ENCODE measurements at regions not wholly inside any gene's neighbourhood (a gene's known extent, or its start where the extent isn't known, plus 50 kb on each side); places are given as distances from the start of the nearest gene placed in this dataset.

DNA sequence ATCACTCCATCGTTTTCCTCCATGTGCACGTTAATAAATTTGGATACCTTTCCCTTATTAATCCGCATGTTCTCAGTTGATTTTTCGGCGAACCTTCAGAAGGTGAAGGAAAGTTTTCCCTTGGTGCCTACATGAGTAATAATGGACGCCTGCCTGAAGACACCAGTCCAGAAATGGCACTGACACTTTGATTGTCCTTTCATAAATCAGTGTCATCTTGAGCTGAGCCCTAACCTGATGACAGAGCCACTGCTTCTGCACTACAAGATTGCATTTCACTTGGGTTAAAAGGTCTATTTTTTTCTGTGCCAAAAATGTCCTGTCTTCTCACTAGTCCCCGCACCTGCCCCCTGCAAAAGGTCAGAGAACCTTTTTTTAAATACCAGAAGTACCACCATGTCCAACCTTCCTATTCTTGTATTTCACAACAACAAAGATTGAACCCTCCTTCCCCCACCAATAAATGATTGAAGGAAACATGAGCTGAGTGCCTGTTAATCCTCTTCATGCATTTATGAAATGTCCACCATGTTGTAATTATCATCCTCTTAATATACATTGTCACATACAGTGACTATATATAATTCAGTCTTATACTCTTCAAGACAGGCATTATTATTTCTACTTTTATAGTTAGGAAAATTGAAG, 219.9 kb upstream of the UBASH3B start:
- Histone ChIP-seq H3K4me3 (ENCODE audit: insufficient read depth, low read depth, low read length) (no peak overlapping the region), H3K4me1 (ENCODE audit: insufficient read depth, low read length) (peaks cover 6% of the 10 kb centered on the region), H3K9ac (ENCODE audit: low read length) (no peak overlapping the region), H3K27ac (ENCODE audit: low read depth, low read length) (no peak overlapping the region), H3K27me3 (ENCODE audit: insufficient read depth, low read length) (peaks cover 16% of the 10 kb centered on the region), H3K4me2 (ENCODE audit: low read length) (no peak overlapping the region), H3K36me3 (ENCODE audit: insufficient read depth, low read length) (no peaks in the 10 kb centered on the region), H3K9me3 (ENCODE audit: insufficient read depth, low read depth, low read length) (no peaks in the 10 kb centered on the region), H4K20me1 (ENCODE audit: insufficient read depth, low read length) (no peaks in the 10 kb centered on the region), H3K79me2 (ENCODE audit: insufficient read depth, low read length) (no peaks in the 10 kb centered on the region), H2AFZ (ENCODE audit: low read depth, low read length) (no peak overlapping the region)
- no peaks in the 10 kb centered on the region for H3K36me3 Mint-ChIP-seq (ENCODE audit: low read depth, unreplicated experiment)
- H3K4me3 Mint-ChIP-seq (ENCODE audit: unreplicated experiment) = no peak overlapping the region
- TF ChIP-seq CTCF (IDR thresholded peaks at IDR 0.05; ENCODE audit: insufficient read depth, low read depth, low read length) (no peak), EZH2 (IDR thresholded peaks at IDR 0.05; ENCODE audit: insufficient read depth, low read length) (no peak)
- H3K4me1 Mint-ChIP-seq (ENCODE audit: low read depth, unreplicated experiment) = no peaks in the 10 kb centered on the region
- DNase-seq (ENCODE audit: low read depth) (no peak), FAIRE-seq (no peak)
- no peak overlapping the region for H3K27ac Mint-ChIP-seq (ENCODE audit: unreplicated experiment)
- no peaks in the 10 kb centered on the region for H3K9me3 Mint-ChIP-seq (ENCODE audit: unreplicated experiment)
- peaks cover 4% of the 10 kb centered on the region for H3K27me3 Mint-ChIP-seq (ENCODE audit: low read depth, unreplicated experiment)

DNA sequence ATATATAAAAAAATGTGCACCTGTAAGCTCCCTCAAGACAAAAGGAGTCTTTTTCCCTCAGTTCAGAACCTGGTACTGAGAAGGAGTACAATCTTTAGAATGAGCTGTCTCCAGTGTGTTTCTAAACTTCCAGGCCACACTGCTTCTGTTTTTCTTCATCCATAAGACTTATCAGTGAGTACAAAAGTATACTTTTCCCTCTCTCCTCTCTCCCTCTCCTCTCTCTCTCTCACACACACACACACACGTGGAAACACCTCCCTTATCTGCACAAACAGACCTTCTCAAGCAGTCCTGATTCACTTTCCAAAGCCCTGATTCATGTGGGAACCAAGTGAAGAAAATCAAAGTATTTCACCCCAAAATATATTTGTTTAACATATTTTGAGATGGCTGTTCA, 220.7 kb upstream of the UBASH3B start:
- Mint-ChIP-seq H3K36me3 (ENCODE audit: low read depth, unreplicated experiment) (no peaks in the 10 kb centered on the region), H3K4me3 (ENCODE audit: unreplicated experiment) (no peak overlapping the region), H3K27ac (ENCODE audit: unreplicated experiment) (no peak overlapping the region), H3K27me3 (ENCODE audit: low read depth, unreplicated experiment) (peaks cover 4% of the 10 kb centered on the region), H3K9me3 (ENCODE audit: unreplicated experiment) (no peaks in the 10 kb centered on the region), H3K4me1 (ENCODE audit: low read depth, unreplicated experiment) (no peaks in the 10 kb centered on the region)
- H3K9me3 ChIP-seq (ENCODE audit: insufficient read depth, low read depth, low read length) = no peaks in the 10 kb centered on the region
- peaks cover 15% of the 10 kb centered on the region for H3K27me3 ChIP-seq (ENCODE audit: insufficient read depth, low read length)
- H3K4me2 ChIP-seq (ENCODE audit: low read length) = no peak overlapping the region
- no peaks in the 10 kb centered on the region for H4K20me1 ChIP-seq (ENCODE audit: insufficient read depth, low read length)
- TF ChIP-seq EZH2 (IDR thresholded peaks at IDR 0.05; ENCODE audit: insufficient read depth, low read length) (no peak), CTCF (IDR thresholded peaks at IDR 0.05; ENCODE audit: insufficient read depth, low read depth, low read length) (no peak)
- no peak for FAIRE-seq
- no peak overlapping the region for H3K4me3 ChIP-seq (ENCODE audit: insufficient read depth, low read depth, low read length)
- no peaks in the 10 kb centered on the region for H3K79me2 ChIP-seq (ENCODE audit: insufficient read depth, low read length)
- peaks cover 1% of the 10 kb centered on the region for H3K4me1 ChIP-seq (ENCODE audit: insufficient read depth, low read length)
- no peak overlapping the region for H3K9ac ChIP-seq (ENCODE audit: low read length)
- no peak for DNase-seq (ENCODE audit: low read depth)
- no peaks in the 10 kb centered on the region for H3K36me3 ChIP-seq (ENCODE audit: insufficient read depth, low read length)
- no peak overlapping the region for H3K27ac ChIP-seq (ENCODE audit: low read depth, low read length)
- no peak overlapping the region for H2AFZ ChIP-seq (ENCODE audit: low read depth, low read length)

GRCh38 chr11:122430490-122430889, 225.0 kb upstream of the UBASH3B start:
- Mint-ChIP-seq H3K4me1 (ENCODE audit: low read depth, unreplicated experiment) (no peaks in the 10 kb centered on the region), H3K9me3 (ENCODE audit: unreplicated experiment) (no peaks in the 10 kb centered on the region), H3K27ac (ENCODE audit: unreplicated experiment) (no peak overlapping the region), H3K36me3 (ENCODE audit: low read depth, unreplicated experiment) (no peaks in the 10 kb centered on the region), H3K4me3 (ENCODE audit: unreplicated experiment) (no peak overlapping the region), H3K27me3 (ENCODE audit: low read depth, unreplicated experiment) (no peaks in the 10 kb centered on the region)
- no peaks in the 10 kb centered on the region for H3K36me3 ChIP-seq (ENCODE audit: insufficient read depth, low read length)
- no peak overlapping the region for H2AFZ ChIP-seq (ENCODE audit: low read depth, low read length)
- H3K27ac ChIP-seq (ENCODE audit: low read depth, low read length) = no peak overlapping the region
- no peak overlapping the region for H3K9ac ChIP-seq (ENCODE audit: low read length)
- no peaks in the 10 kb centered on the region for H3K9me3 ChIP-seq (ENCODE audit: insufficient read depth, low read depth, low read length)
- H3K4me1 ChIP-seq (ENCODE audit: insufficient read depth, low read length) = no peaks in the 10 kb centered on the region
- H3K4me3 ChIP-seq (ENCODE audit: insufficient read depth, low read depth, low read length) = no peak overlapping the region
- no peaks in the 10 kb centered on the region for H3K79me2 ChIP-seq (ENCODE audit: insufficient read depth, low read length)
- H3K4me2 ChIP-seq (ENCODE audit: low read length) = no peak overlapping the region
- FAIRE-seq = no peak
- no peak for DNase-seq (ENCODE audit: low read depth)
- TF ChIP-seq CTCF (IDR thresholded peaks at IDR 0.05; ENCODE audit: insufficient read depth, low read depth, low read length) = no peak
- no peak for TF ChIP-seq EZH2 (IDR thresholded peaks at IDR 0.05; ENCODE audit: insufficient read depth, low read length)
- peaks cover 6% of the 10 kb centered on the region for H3K27me3 ChIP-seq (ENCODE audit: insufficient read depth, low read length)
- H4K20me1 ChIP-seq (ENCODE audit: insufficient read depth, low read length) = no peaks in the 10 kb centered on the region

All from astrocyte (in vitro differentiated cells and primary cell).